Gastroesophageal sphincter (tissue), 3 donors: ENCODE measurements at regions not wholly inside any gene's neighbourhood (a gene's known extent, or its start where the extent isn't known, plus 50 kb on each side); places are given as distances from the start of the nearest gene placed in this dataset.

Source experiments
- POLR2A ChIP-seq, 2 donors: fragments of 450-650 bp; IDR thresholded peaks; one replicate each; pipeline ENCODE4 v1.6.1; 2017; ENCODE audit warnings: antibody characterized with exemption in 2 of 2, mild to moderate bottlenecking in 2 of 2, moderate library complexity in 1 of 2
- TF ChIP-seq, protein P1 (sequence below), 4 experiments: fragments of 200-600 bp in 2 of 4; fragments of 450-650 bp in 2 of 4; sonication (generic) in 1 of 4; IDR thresholded peaks; one replicate each; pipeline ENCODE4 v1.5.1; 2017 to 2019; ENCODE audit warnings: antibody characterized with exemption in 4 of 4, mild to moderate bottlenecking in 2 of 4, moderate library complexity in 2 of 4

DNA sequence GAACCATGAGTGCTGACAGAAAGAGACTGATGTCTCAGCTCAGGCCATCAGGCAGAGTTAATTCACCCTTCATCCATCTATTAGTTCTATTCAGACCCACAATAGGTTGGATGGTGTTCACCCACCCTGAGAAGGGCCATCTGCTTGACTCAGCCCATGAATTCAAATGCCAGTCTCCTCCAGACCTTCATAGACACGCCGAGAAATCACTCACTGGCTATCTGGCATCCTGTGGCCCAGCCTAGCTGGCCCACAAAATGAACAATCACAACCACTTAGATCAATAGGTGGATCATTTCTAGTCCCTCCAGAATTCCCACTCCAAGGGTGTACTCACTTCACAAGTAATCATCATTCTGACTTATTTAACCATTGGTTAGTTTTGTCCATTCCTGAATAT, 58.2 kb downstream of the MYEOV start:
- TF ChIP-seq POLR2A (IDR thresholded peaks at IDR 0.05): no peak
- TF ChIP-seq, protein P1, sequence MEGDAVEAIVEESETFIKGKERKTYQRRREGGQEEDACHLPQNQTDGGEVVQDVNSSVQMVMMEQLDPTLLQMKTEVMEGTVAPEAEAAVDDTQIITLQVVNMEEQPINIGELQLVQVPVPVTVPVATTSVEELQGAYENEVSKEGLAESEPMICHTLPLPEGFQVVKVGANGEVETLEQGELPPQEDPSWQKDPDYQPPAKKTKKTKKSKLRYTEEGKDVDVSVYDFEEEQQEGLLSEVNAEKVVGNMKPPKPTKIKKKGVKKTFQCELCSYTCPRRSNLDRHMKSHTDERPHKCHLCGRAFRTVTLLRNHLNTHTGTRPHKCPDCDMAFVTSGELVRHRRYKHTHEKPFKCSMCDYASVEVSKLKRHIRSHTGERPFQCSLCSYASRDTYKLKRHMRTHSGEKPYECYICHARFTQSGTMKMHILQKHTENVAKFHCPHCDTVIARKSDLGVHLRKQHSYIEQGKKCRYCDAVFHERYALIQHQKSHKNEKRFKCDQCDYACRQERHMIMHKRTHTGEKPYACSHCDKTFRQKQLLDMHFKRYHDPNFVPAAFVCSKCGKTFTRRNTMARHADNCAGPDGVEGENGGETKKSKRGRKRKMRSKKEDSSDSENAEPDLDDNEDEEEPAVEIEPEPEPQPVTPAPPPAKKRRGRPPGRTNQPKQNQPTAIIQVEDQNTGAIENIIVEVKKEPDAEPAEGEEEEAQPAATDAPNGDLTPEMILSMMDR (IDR thresholded peaks at IDR 0.05): no peak
